Stimulated activated CD4-positive, alpha-beta T cell treated with anti-CD3 and anti-CD28 coated beads, Interleukin-12 subunit alpha, Interleukin-12 subunit beta, amount 100 ng/mL, for 24 hours (primary cell): ENCODE measurements at regions not wholly inside any gene's neighbourhood (a gene's known extent, or its start where the extent isn't known, plus 50 kb on each side); places are given as distances from the start of the nearest gene placed in this dataset.

Experiments used
- DNase-seq, 2 experiments: peaks; one replicate each; pipeline ENCODE4 v3.0.0-alpha.2; 2020; ENCODE audit warnings: low read depth in 2 of 2

- DNase-seq = no peak
These were observed 139.4 kb upstream of the PPP1R26 start for GRCh38 chr9:135340143-135340655.

DNA sequence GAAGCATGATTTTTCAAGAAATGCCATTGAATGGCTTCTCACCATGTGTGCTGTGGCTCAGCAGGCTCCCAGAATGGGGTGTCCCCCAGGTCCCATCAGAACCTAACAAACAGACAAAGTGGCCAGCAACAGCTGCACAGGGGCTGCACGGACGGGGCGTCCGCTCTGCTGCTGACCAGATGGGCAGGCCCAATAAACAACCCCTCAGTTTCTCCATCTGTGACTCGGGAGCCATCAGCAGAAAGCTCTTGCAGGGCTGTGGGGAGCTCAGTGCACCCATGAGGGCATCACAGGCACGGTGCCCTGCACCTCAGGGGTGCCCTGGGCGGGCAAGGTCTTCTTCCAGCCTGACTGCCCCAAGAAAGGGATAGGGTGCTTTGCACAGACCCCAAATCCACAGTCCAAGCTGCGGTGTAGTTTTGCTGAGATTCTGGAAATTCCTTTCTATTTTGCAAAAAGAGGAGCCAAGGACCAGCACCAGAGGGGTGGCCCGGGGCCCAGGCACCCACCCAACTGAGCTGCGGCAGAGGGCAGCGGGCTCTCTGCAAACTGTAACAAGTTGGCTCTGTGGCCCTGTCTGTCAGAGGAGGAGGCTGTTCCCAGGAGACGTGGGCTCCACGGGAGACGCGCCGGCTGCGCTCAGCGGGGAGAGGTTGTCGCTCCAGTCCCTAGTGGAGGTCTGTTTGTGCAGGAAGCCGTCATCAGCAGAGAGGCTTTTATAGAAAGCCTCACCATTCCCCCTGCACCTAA is 138.7 kb upstream of the PPP1R26 start:
- no peak for DNase-seq

DNA sequence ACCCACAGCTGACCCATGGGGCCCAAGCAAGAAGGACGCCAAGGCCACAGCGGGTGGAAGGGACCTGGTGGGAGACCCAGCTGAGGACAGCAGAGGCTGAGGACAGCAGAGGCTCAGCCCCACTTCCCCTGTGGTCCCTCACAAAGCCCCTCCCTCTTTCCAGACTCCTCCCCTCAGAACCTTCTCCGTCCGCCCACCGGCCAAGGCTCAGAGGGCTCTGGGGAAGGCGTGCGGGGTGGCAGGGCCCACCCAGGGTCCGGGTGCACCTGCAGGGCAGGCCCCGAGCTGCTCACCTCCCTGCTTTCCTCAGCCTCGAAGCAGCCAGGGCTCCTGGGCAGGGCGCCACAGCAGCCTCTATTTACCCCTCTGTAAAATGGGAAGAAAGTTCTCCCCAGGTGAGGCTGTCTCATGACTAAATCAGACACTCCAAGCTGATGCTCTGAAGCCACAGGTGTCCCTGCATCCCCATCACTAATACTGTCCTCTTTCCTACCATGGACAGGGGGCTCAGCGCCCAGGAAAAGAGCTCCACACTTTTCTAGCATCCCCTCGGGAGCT is 137.9 kb upstream of the PPP1R26 start:
- no peak for DNase-seq

DNA sequence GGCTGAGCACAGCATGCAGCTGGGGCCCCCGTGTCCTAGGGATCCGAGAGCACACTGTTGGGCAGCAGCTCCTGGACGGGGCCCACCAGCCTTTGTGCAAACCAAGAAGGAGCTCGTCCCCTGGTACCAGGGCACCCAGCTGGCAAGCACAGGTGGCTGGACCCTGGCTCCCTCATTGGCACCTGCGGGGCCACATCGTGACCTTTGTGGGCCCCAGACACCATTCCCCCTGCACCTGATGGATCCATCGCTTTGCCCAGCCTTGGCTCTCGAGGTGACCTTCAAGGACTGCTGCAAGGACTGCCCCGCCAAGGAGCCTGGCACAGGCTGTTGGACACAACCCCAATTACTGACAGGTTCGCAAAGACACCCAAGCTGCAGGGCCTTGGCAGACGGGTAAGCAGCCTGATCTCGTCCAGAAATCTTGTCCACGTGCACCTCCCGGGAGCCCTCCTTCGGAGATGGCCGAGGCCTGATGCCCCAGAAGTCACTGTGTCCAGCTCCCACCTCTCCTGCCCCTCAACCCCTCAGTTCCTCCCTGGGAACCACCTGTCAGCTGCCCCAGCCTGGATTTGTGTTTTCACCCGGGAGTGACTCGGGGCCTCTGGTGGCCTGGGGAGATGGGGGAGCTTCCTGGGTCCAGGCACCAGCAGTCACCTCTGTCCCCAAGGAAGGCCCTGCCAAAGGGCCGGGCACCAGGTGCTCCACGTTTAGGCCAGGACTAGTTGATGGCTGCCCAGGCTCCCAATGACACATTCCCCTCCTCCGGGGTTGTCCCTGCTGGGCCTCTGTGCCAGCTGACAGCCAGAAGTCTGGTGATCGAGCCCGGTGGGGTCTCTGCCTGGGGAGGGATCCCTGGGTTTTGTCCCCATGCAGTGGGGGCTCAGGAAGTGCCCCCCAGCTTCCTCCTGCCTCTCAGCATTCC is 137.1 kb upstream of the PPP1R26 start:
- no peak for DNase-seq

- DNase-seq = no peak
These were observed 136.4 kb upstream of the PPP1R26 start for GRCh38 chr9:135343136-135343535.

DNA sequence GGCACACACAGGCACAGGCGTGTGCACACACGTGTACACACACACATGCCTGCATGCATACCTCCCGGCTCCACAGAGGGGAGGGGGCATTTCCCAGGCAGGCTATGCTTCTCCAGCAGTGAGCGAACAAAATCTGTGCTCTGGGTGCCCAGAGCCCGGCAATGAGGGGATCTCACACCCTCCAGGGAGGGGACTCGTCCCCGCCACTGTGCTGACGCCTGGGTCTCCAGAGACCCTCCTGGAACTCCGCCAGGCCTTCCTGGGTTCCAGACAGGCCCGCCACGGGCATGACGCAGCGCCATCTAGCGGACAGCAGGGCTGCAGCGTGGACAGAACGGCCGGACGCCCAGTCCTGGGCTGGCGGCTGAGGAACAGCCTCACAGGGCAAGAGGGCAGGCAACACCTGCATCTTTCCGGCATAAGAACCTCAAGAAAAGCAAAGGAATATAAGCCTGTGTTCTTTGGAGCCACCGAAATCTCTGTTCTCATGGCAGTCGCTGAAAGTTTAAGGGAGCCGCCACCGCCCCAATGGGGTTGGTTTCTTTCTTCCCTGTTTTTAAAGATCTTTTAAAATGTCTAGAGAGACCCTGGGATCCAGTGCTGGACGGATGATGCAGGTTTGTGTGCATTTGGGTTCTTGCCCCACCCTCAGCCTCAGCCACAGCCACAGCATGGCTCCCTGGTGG is 135.6 kb upstream of the PPP1R26 start:
- DNase-seq = peak; percentile 17 to 48

DNA sequence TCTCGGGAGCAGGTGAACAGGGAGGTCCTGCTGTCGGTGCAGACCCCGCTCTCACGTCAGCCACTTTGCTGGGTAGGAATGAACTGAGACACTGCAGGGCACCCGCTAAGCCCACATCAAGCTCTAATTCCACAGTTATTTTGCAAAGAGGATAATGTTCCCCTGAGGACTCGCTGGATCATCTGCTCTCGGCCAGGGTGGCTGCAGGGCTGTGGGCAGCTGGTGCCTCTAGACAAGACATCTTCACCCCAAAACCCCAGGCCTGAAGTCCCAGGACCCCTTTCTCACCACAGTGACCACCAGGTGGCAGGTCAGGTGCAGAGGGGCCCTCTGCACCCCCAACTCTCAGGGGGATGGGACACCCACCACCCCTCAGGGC is 135.1 kb upstream of the PPP1R26 start:
- no peak for DNase-seq

- no peak for DNase-seq
These were observed 134.6 kb upstream of the PPP1R26 start for GRCh38 chr9:135344915-135345500.

DNA sequence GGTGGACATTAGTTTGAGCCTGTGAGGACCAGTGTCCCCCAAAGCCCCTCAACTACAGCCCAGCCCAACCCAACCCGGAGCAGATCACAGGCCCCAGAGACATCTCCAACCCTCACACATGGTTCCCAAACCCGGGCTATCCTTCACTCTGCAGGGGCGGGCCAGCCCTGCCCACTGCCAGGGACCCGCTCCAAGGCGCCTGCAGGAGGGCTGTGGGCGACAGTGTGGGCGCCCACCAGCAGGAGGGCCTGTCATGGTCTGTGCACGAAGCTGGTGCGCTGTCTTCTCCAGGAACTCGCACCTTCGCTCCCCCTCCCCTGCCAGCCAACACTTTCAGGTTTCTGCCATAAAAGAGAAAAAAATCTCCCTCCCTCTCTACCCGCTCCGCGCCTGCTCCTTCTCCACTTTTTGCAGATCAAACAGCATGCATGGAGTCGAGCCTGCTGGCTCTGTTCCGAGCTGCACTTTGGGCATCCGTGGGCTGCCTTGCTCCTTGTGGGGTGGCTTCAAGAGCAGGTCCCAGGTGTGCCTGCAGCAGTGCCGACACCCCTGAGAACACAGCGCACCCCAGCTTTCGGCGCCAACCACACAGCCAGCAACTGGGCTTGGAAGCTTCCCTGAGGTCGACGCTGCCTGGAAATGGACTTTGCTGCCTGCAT is 133.7 kb upstream of the PPP1R26 start:
- no peak for DNase-seq

GRCh38 chr9:135346438-135347050 is 133.0 kb upstream of the PPP1R26 start:
- no peak for DNase-seq

GRCh38 chr9:135347461-135347860 is 132.1 kb upstream of the PPP1R26 start:
- no peak for DNase-seq

- DNase-seq = no peak
These were observed 131.3 kb upstream of the PPP1R26 start for GRCh38 chr9:135348076-135348787.

GRCh38 chr9:135348788-135349150 is 130.8 kb upstream of the PPP1R26 start:
- no peak for DNase-seq

GRCh38 chr9:135349212-135350002 is 130.2 kb upstream of the PPP1R26 start:
- DNase-seq = no peak

GRCh38 chr9:135350003-135350315 is 129.6 kb upstream of the PPP1R26 start:
- DNase-seq = no peak

DNA sequence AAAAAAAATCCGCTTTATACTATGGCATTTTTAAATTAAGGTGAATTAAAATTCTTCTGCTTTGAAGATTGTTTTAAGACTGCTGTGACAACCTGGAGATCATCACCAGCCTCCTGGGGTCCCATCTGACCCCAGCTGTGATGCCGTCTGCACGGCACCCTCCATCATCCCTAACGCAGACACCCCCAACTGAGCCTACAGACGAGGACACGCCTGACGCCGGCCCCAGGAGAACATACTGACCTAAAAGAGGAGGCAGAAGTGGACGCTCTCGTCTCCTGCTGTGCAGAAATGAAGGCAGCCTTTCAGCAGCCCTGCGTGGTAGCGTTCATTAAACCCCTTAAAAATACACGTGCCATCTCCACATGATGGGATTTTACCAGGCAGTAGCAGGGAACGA is 125.6 kb upstream of the PPP1R26 start:
- no peak for DNase-seq

DNA sequence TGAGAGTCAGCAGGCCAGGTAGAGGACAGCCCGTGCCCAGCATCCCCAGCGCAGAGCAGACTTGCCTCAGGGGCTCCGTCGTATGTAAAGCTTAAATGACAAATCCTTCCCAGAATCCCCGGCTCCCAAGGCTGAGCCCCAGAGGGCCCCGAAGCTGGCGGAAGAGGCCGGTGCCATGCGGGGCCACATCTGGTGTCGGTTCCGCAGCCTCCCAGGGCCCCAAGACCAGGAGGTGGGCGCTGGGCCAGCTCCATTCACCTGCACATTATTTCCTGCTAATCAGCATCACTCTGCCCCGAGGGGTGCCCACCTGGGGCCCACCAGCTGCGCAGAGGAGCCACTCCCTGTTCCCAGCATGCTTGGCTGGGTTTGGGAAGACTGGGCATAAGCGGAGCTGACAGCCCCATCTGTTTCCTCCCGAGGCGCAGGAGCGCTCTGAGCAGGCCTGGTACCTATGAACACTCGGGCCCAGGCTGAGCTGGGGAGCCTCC is 124.0 kb upstream of the PPP1R26 start:
- no peak for DNase-seq

GRCh38 chr9:135356021-135356420 is 123.6 kb upstream of the PPP1R26 start:
- no peak for DNase-seq

DNA sequence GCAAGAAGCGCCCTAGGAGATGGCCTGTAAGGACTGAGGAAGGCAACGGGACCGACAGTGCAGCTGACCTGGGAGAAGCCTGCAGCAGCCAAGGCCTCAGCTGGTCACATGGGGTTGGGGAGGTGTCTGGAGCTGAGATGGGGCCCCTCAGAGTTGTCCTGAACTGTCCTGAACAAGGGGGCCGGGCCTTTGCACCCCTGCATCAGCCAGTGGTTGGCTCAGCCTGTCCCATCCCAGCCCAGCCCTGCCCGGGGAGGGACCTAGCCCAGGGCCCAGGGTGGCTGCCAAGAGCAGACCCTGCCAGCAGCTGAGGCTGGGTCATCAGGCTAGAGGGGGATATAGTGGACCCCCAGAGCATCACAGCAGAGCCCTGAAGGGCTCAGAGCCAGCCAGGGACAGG is 122.8 kb upstream of the PPP1R26 start:
- DNase-seq = no peak
